Common myeloid progenitor, CD34-positive (primary cell): ENCODE measurements at regions not wholly inside any gene's neighbourhood (a gene's known extent, or its start where the extent isn't known, plus 50 kb on each side); places are given as distances from the start of the nearest gene placed in this dataset.

Experiments
- CTCF ChIA-PET: fragments of 350-600 bp; sonication (Branson Sonifier 250); formaldehyde crosslinking; loops from one replicate; lab custom pipeline; 2021; ENCODE audit warnings: antibody characterized with exemption; lab: Charles Lee
- POLR2A ChIA-PET: fragments of 350-600 bp; sonication (Branson Sonifier 250); formaldehyde crosslinking; loops from one replicate; lab custom pipeline; 2021; ENCODE audit warnings: antibody characterized with exemption; lab: Charles Lee
- DNase-seq, 3 donors: peaks; one replicate each; pipeline versions ENCODE4 v3.0.0 to v3.0.0-alpha.2; 2013
- H3K27ac ChIP-seq, 2 experiments: 1 replicate in 1 of 2; 2 replicates in 1 of 2; pipeline ENCODE4 v1.7.0; 2013; ENCODE audit warnings: inconsistent platforms in 2 of 2, low read length in 2 of 2, mild to moderate bottlenecking in 2 of 2, low read depth in 1 of 2, moderate library complexity in 1 of 2; ENCODE audit not compliant: severe bottlenecking in 2 of 2, insufficient read depth in 1 of 2, poor library complexity in 1 of 2
- H3K27me3 ChIP-seq, 5 experiments: replicated peaks in 2 of 5; 1 replicate in 3 of 5; 2 replicates in 2 of 5; pipeline versions ENCODE4 v1.6.1 to v1.7.0; 2013; ENCODE audit warnings: low read length in 4 of 5, mild to moderate bottlenecking in 2 of 5, moderate library complexity in 2 of 5, inconsistent platforms in 1 of 5; ENCODE audit not compliant: insufficient read depth in 5 of 5, control insufficient read depth in 4 of 5
- H3K36me3 ChIP-seq, 4 experiments: 1 replicate in 2 of 4; 2 replicates in 2 of 4; pipeline versions ENCODE4 v1.6.1 to v1.7.0; 2013; ENCODE audit warnings: low read length in 3 of 4, control low read depth in 1 of 4, mild to moderate bottlenecking in 1 of 4; ENCODE audit not compliant: control insufficient read depth in 4 of 4, insufficient read depth in 4 of 4
- H3K4me1 ChIP-seq, 4 experiments: 1 replicate in 3 of 4; 2 replicates in 1 of 4; pipeline versions ENCODE4 v1.6.1 to v1.7.1; 2013; ENCODE audit warnings: low read length in 3 of 4, mild to moderate bottlenecking in 3 of 4, control low read depth in 1 of 4, inconsistent platforms in 1 of 4, moderate library complexity in 1 of 4; ENCODE audit not compliant: control insufficient read depth in 4 of 4, insufficient read depth in 4 of 4; ENCODE audit errors: control extremely low read depth in 1 of 4
- H3K4me3 ChIP-seq, 7 experiments: 1 replicate in 4 of 7; 2 replicates in 3 of 7; pipeline versions ENCODE4 v1.5.1 to v1.7.0; 2013; ENCODE audit warnings: mild to moderate bottlenecking in 7 of 7, low read length in 6 of 7, moderate library complexity in 6 of 7, inconsistent platforms in 2 of 7, low read depth in 2 of 7, control low read depth in 1 of 7; ENCODE audit not compliant: insufficient read depth in 4 of 7, control insufficient read depth in 1 of 7; ENCODE audit errors: extremely low read depth in 1 of 7
- H3K9me3 ChIP-seq, 5 experiments: 1 replicate in 4 of 5; 2 replicates in 1 of 5; pipeline versions ENCODE4 v1.6.1 to v1.7.1; 2013; ENCODE audit warnings: low read length in 4 of 5, mild to moderate bottlenecking in 2 of 5, inconsistent platforms in 1 of 5, low read depth in 1 of 5, moderate library complexity in 1 of 5; ENCODE audit not compliant: control insufficient read depth in 4 of 5, insufficient read depth in 2 of 5; ENCODE audit errors: control extremely low read depth in 1 of 5
- WGBS: methylation state at CpG from one replicate; pipeline ENCODE4 v1.1.5; 2013; ENCODE audit not compliant: insufficient coverage; 5-methylcytosine and 5-hydroxymethylcytosine counted together

DNA sequence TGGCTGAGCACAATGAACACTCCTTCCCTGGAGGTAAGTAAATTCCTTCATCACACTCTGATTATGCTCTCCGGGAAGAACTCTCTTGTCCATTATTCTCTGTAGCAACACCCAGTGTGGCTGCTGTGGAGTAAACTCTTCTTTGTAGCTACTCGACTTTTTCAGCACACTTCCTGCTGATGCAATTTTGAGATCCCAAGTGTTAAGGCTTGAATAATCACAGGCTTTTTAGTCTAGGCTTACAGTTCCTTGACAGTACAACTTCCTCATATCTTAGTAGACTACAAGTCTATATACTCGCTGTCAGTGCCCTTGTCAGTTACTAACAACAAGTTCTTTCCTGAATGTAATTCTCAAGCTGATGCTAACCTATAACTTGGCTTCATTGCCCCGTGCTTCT is 301.8 kb upstream of the API5 start:
- POLR2A ChIA-PET, result no interaction called here
- no peak overlapping the region for H3K27ac ChIP-seq
- no peak for DNase-seq
- no peak overlapping the region for H3K4me3 ChIP-seq
- no peaks in the 10 kb centered on the region for H3K36me3 ChIP-seq
- peaks cover 0 to 6% (median 2%) of the 10 kb centered on the region in 5 experiments for H3K9me3 ChIP-seq
- CTCF ChIA-PET, result no interaction called here
- H3K27me3 ChIP-seq, result no peaks in the 10 kb centered on the region
- H3K4me1 ChIP-seq, result no peaks in the 10 kb centered on the region
- WGBS, result 65% methylated on average over 3 of the region's 4 CpGs

DNA sequence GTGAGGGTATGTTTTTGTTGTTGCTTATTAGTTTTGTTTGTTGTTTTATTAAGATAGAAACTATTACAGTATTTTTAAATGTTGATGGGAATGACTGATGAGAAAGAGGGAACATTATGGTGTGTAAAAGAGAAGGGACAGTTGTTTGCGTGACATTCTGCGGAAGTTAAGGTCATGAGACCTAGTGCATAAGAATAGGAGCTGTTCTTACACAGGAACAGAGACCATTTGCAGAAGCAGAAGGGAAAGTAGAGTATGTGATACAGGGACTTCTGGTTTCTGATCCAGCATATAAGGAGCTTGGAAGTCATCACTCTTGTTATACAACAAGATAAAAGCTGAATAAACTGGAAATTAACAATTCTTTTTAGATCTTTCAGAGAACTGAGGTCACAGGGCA is 299.2 kb upstream of the API5 start:
- 60% methylated on average over 2 of the region's 2 CpGs for WGBS

DNA sequence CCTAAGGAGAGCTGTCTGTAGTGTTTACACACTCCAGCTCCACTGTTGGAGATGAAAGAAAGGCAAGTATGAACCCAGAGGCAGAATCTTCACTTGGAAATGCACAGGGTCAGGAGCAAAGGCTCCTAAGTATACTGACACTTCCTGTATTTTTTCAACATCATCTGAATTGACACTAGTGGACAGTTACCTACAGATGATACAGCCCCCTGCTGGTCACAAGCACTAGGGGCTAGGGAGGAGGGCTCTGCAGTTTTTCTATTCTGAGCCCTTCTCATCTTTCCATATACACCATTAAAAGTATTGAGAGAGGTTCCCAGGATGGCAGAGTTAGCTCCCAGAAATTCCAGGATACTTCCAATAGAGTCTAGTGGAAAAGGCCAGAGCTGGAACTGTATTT is 290.3 kb upstream of the API5 start:
- Histone ChIP-seq H3K9me3 (no peaks in the 10 kb centered on the region), H3K27ac (no peak overlapping the region), H3K4me1 (no peaks in the 10 kb centered on the region), H3K36me3 (no peaks in the 10 kb centered on the region), H3K27me3 (no peaks in the 10 kb centered on the region), H3K4me3 (no peak overlapping the region)
- POLR2A ChIA-PET, result interaction anchor here (0.6 kb wide), 1 partner anchor 19 kb away, joined by 3 read pairs; no protein-coding TSS in a partner anchor
- CTCF ChIA-PET, result no interaction called here
- no peak for DNase-seq

More for the DNA sequence above, 299.2 kb upstream of the API5 start:
- ChIA-PET POLR2A (no interaction called here), CTCF (no interaction called here)
- Histone ChIP-seq H3K27me3 (no peaks in the 10 kb centered on the region), H3K4me3 (no peak overlapping the region), H3K9me3 (peaks cover 0 to 3% (median 0%) of the 10 kb centered on the region in 5 experiments), H3K27ac (no peak overlapping the region), H3K4me1 (no peaks in the 10 kb centered on the region), H3K36me3 (no peaks in the 10 kb centered on the region)
- no peak for DNase-seq

DNA sequence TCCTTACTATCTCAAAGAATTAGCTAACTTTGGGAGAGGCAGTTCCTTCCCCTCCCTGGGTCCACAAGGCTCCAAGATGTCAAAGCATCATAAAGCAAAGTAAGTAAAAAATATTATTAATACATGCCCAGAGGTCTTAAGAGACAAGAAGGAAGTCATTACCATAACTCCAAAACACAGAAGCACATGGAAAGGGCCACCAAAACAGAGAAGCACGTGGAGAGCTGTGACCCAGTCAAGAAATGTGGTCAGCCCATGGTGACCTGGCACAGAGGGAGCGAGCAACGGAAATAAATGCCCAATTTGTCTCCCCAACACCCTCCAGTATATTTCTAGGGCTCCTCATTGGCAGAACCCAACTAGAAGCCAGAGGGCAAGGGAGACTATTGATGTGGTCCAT is 277.5 kb upstream of the API5 start:
- H3K27me3 ChIP-seq, result no peaks in the 10 kb centered on the region
- H3K4me1 ChIP-seq, result no peaks in the 10 kb centered on the region
- H3K9me3 ChIP-seq, result no peaks in the 10 kb centered on the region
- DNase-seq, result no peak
- no peaks in the 10 kb centered on the region for H3K36me3 ChIP-seq
- CTCF ChIA-PET, result no interaction called here
- POLR2A ChIA-PET, result no interaction called here
- no peak overlapping the region for H3K4me3 ChIP-seq
- H3K27ac ChIP-seq, result no peak overlapping the region
- 81% methylated on average over 3 of the region's 3 CpGs for WGBS

DNA sequence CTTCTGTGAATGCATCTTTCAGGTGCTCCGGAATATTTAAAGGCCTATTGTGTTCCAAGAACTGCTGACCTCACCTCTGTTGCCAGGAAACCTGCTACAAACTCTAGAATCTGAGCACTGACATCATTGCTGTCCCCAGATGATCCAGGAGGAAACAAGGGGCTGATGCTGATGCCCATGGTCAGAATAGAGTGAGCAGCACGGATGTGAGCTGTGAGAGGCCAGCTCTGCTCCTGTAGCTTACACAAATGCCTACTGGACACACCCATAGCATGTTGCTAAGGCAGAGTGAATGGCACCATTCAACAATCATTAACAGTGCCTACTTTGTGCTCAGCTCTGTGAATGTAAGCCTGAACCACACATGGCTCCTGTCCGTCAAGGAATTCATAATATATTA is 276.7 kb upstream of the API5 start:
- no peaks in the 10 kb centered on the region for H3K27me3 ChIP-seq
- ChIA-PET POLR2A (no interaction called here), CTCF (no interaction called here)
- no peaks in the 10 kb centered on the region for H3K4me1 ChIP-seq
- no peak for DNase-seq
- WGBS, result 82% methylated on average over 2 of the region's 3 CpGs
- H3K36me3 ChIP-seq, result no peaks in the 10 kb centered on the region
- no peaks in the 10 kb centered on the region for H3K9me3 ChIP-seq
- H3K27ac ChIP-seq, result no peak overlapping the region
- H3K4me3 ChIP-seq, result no peak overlapping the region

DNA sequence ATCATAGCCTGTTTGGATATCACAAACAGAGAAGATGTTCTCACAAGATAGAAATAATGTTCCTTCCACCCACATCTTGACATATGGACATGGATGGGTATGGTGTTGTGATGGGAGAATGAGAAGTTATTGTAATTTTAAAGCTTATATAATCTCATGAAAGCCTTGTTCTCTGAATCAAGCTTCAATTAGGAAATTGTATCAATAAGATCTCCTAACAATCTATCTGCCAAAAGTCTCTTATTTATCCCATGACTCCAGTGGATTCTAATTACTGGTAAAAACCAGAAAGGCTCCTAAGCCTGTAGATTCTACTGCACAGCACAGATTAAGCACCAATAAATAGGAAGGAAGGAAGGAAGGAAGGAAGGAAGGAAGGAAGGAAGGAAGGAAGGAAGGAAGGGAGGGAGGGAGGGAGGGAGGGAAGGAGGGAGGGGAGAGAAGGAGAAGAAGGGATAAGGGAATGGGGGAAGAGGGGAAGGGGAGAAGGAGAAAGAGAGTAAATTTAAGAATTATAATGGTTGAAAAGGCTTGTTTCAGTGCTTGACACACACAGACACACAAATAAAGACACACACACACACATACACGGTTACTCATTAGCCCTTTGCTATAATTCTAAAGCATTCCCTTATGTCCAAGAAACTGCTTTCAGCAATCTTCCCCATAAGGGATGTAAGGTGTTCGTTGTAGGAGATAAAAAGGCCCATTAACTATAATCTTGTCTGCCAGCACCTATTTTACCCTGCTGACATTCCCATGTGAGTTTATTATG is 258.0 kb upstream of the API5 start:
- Histone ChIP-seq H3K36me3 (no peaks in the 10 kb centered on the region), H3K27me3 (no peaks in the 10 kb centered on the region), H3K4me3 (no peak overlapping the region), H3K27ac (no peak overlapping the region), H3K4me1 (no peaks in the 10 kb centered on the region), H3K9me3 (no peaks in the 10 kb centered on the region)
- POLR2A ChIA-PET, result no interaction called here
- no peak for DNase-seq
- no CpG with 5 or more reads among the region's 2 CpGs for WGBS
- CTCF ChIA-PET, result no interaction called here

DNA sequence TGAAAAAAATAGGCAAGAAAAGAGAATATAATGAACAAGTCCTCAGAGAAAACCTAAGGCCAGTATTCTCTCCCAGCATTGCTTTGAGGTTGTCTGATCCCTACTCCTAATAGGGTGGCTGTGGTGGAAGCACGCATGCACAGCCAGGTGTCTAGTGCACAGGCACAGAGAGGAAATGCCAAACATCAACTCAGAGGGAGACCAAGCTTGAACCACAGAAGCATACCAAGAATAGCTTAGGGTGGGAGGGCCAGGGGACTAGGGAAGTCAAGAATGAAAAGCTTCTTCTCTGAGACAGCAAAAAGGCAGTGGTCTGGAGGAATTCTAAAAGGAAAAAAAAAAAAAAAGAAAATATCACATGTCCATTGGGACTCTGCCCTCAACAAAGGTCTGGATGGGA is 244.1 kb upstream of the API5 start:
- Histone ChIP-seq H3K4me3 (no peak overlapping the region), H3K36me3 (no peaks in the 10 kb centered on the region), H3K9me3 (no peaks in the 10 kb centered on the region), H3K27me3 (no peaks in the 10 kb centered on the region), H3K4me1 (no peaks in the 10 kb centered on the region), H3K27ac (no peak overlapping the region)
- ChIA-PET POLR2A (no interaction called here), CTCF (no interaction called here)
- 80% methylated on average over 1 of the region's 1 CpG for WGBS
- no peak for DNase-seq
